ENCODE measurements at regions not wholly inside any gene's neighbourhood (a gene's known extent, or its start where the extent isn't known, plus 50 kb on each side); places are given as distances from the start of the nearest gene placed in this dataset.

DNA sequence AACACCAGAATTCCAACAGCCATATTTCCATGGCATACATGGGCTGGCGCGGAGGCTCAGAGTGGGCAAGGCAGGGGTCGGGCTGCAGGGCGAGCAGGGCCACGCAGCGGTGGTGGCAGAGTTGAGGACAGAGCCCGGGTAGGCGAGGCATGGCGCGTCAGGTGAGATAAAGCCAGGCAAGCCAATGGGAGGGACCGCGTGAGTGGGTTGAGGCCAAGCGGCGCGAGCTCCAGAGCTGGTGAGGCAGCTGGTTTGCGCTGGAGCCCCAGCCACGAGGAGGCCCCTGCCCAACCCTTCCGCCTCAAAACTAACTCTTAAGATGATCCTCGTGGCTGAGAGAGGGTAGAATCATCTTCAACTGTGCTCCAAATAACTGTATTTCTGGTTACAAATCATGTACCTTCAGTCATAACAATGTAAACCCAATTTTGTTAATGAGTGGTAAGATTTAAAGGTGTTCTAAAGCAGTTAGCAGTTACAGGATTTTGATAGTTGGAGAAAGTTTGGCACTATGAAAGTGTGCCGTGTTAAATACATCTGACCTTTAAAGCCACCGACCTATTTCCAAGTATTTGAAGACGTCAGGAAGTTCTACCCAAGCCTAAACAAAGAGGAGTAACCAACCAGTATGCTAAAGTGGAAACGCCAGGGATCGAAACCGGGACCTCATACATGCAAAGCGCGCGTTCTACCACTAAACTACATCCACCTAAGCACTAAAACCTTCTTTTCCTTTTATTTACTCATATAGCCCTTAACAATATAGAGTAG is 107.9 kb downstream of the GPX5 start:
- Histone ChIP-seq H3K4me2 (ENCODE audit: low read depth, low read length) (no peak overlapping the region), H3K9me3 (replicated peaks; ENCODE audit: insufficient read depth, low read length) (no peaks in the 10 kb centered on the region), H2AFZ (ENCODE audit: low read length) (no peak overlapping the region), H4K20me1 (ENCODE audit: insufficient read depth, low read length) (no peaks in the 10 kb centered on the region), H3K27ac (ENCODE audit: low read length) (no peak overlapping the region), H3K9ac (ENCODE audit: low read length) (no peak overlapping the region), H3K4me1 (ENCODE audit: low read length) (no peaks in the 10 kb centered on the region), H3K79me2 (ENCODE audit: low read length) (no peaks in the 10 kb centered on the region), H3K36me3 (replicated peaks; ENCODE audit: insufficient read depth, low read length) (no peaks in the 10 kb centered on the region), H3K4me3 (ENCODE audit: low read length) (no peak overlapping the region), H3K27me3 (replicated peaks; ENCODE audit: insufficient read depth, low read length) (no peaks in the 10 kb centered on the region), H3F3A (ENCODE audit: insufficient read depth, low read length) (no peaks in the 10 kb centered on the region), H3K9me2 (replicated peaks; ENCODE audit: insufficient read depth, low read length) (no peaks in the 10 kb centered on the region)
- no peak for DNase-seq
- no peak for TF ChIP-seq EZH2 (optimal IDR thresholded peaks at IDR 0.05; ENCODE audit: low read depth, low read length)
- TF ChIP-seq EZH2phosphoT487 (IDR thresholded peaks at IDR 0.05; ENCODE audit: low read length): no peak
- no peak for TF ChIP-seq CTCF (IDR thresholded peaks at IDR 0.05; ENCODE audit: low read length)

DNA sequence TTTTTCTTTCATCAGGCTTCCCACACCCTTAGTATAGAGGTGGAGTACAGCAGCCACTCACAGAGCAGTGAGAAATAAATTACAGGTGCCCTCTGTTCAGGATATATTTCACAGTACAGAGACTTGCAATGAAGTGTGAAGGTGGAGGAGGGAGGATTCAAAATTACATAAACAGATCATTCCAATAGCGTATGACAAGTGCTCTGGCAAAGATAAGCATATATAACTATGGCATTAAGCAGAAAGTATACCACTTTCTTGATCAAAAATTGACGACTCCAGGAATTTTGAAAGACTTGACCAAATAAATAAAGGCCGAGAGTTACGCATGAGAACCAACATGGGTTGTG is 108.7 kb downstream of the GPX5 start:
- TF ChIP-seq CTCF (IDR thresholded peaks at IDR 0.05; ENCODE audit: low read length) (no peak), EZH2 (optimal IDR thresholded peaks at IDR 0.05; ENCODE audit: low read depth, low read length) (no peak), EZH2phosphoT487 (IDR thresholded peaks at IDR 0.05; ENCODE audit: low read length) (no peak)
- Histone ChIP-seq H3K36me3 (replicated peaks; ENCODE audit: insufficient read depth, low read length) (no peaks in the 10 kb centered on the region), H3K27ac (ENCODE audit: low read length) (no peak overlapping the region), H3K9me3 (replicated peaks; ENCODE audit: insufficient read depth, low read length) (no peaks in the 10 kb centered on the region), H3F3A (ENCODE audit: insufficient read depth, low read length) (no peaks in the 10 kb centered on the region), H3K79me2 (ENCODE audit: low read length) (no peaks in the 10 kb centered on the region), H3K9me2 (replicated peaks; ENCODE audit: insufficient read depth, low read length) (no peaks in the 10 kb centered on the region), H3K4me1 (ENCODE audit: low read length) (no peaks in the 10 kb centered on the region), H2AFZ (ENCODE audit: low read length) (no peak overlapping the region), H3K27me3 (replicated peaks; ENCODE audit: insufficient read depth, low read length) (no peaks in the 10 kb centered on the region), H3K4me2 (ENCODE audit: low read depth, low read length) (peak overlapping the region; percentile 27; the same call in 1 of the 2 replicates), H4K20me1 (ENCODE audit: insufficient read depth, low read length) (no peaks in the 10 kb centered on the region), H3K9ac (ENCODE audit: low read length) (no peak overlapping the region), H3K4me3 (ENCODE audit: low read length) (no peak overlapping the region)
- no peak for DNase-seq

- Histone ChIP-seq H3K4me3 (ENCODE audit: low read length) (no peak overlapping the region; the same call in 1 of the 2 replicates), H3K79me2 (ENCODE audit: low read length) (no peaks in the 10 kb centered on the region), H3K4me2 (ENCODE audit: low read depth, low read length) (peak overlapping the region; percentile 27; the same call in 1 of the 2 replicates), H3K36me3 (replicated peaks; ENCODE audit: insufficient read depth, low read length) (no peaks in the 10 kb centered on the region), H3F3A (ENCODE audit: insufficient read depth, low read length) (no peaks in the 10 kb centered on the region), H3K27me3 (replicated peaks; ENCODE audit: insufficient read depth, low read length) (no peaks in the 10 kb centered on the region), H3K9ac (ENCODE audit: low read length) (no peak overlapping the region), H3K4me1 (ENCODE audit: low read length) (no peaks in the 10 kb centered on the region), H2AFZ (ENCODE audit: low read length) (no peak overlapping the region), H3K27ac (ENCODE audit: low read length) (no peak overlapping the region), H3K9me2 (replicated peaks; ENCODE audit: insufficient read depth, low read length) (no peaks in the 10 kb centered on the region), H3K9me3 (replicated peaks; ENCODE audit: insufficient read depth, low read length) (no peaks in the 10 kb centered on the region), H4K20me1 (ENCODE audit: insufficient read depth, low read length) (no peaks in the 10 kb centered on the region)
- no peak for TF ChIP-seq EZH2 (optimal IDR thresholded peaks at IDR 0.05; ENCODE audit: low read depth, low read length)
- TF ChIP-seq CTCF (IDR thresholded peaks at IDR 0.05; ENCODE audit: low read length): no peak
- no peak for TF ChIP-seq EZH2phosphoT487 (IDR thresholded peaks at IDR 0.05; ENCODE audit: low read length)
- DNase-seq: no peak
Observed at GRCh38 chr6:28634761-28635546, 109.3 kb downstream of the GPX5 start.
